Activated CD4-positive, alpha-beta T cell treated with anti-CD3 and anti-CD28 coated beads for 36 hours (primary cell): ENCODE measurements at regions not wholly inside any gene's neighbourhood (a gene's known extent, or its start where the extent isn't known, plus 50 kb on each side); places are given as distances from the start of the nearest gene placed in this dataset.
"Not testable (repeated sequence)": the region's sequence is repeated elsewhere in the genome, so short reads cannot be mapped to it uniquely, and the experiment has no call there.

Source experiments
- ATAC-seq: fragments of 200-7000 bp; cut with Tn5 transposase; one replicate; pipeline ENCODE4 v1.10.0; 2021; ENCODE audit warnings: mild to moderate bottlenecking, moderate library complexity
- CTCF ChIA-PET: fragments of 350-600 bp; sonication (Branson Sonifier 250); formaldehyde crosslinking; loops from one replicate; lab custom pipeline; 2021; ENCODE audit warnings: antibody characterized with exemption; lab: Charles Lee
- POLR2A ChIA-PET: fragments of 350-600 bp; sonication (Branson Sonifier 250); formaldehyde crosslinking; loops from one replicate; lab custom pipeline; 2021; ENCODE audit warnings: antibody characterized with exemption, inconsistent platforms; lab: Charles Lee
- DNase-seq: peaks from one replicate; pipeline ENCODE4 v3.0.0-alpha.2; 2020
- H3K27ac Mint-ChIP-seq: one replicate; pipeline ENCODE4 v1.8.0; 2021; ENCODE audit warnings: mixed read lengths
- H3K27me3 Mint-ChIP-seq: one replicate; pipeline ENCODE4 v1.8.0; 2021; ENCODE audit warnings: mixed read lengths
- H3K36me3 Mint-ChIP-seq: one replicate; pipeline ENCODE4 v1.8.0; 2021; ENCODE audit warnings: low read depth, mixed read lengths
- H3K4me1 Mint-ChIP-seq: one replicate; pipeline ENCODE4 v1.8.0; 2021; ENCODE audit warnings: mixed read lengths
- H3K4me3 Mint-ChIP-seq: one replicate; pipeline ENCODE4 v1.8.0; 2021; ENCODE audit warnings: mild to moderate bottlenecking, moderate library complexity, mixed read lengths
- H3K9me3 Mint-ChIP-seq: one replicate; pipeline ENCODE4 v1.8.0; 2021; ENCODE audit warnings: low read depth, mixed read lengths
- intact Hi-C, 2 experiments: fragments of 100-400 bp; cut with DNase I in 1 of 2; cut with micrococcal nuclease in 1 of 2; formaldehyde crosslinking; loops; one replicate each; pipeline versions ENCODE4 v1.14.2 to v1.15.1; 2022 to 2024; cut with DNase I, micrococcal nuclease

DNA sequence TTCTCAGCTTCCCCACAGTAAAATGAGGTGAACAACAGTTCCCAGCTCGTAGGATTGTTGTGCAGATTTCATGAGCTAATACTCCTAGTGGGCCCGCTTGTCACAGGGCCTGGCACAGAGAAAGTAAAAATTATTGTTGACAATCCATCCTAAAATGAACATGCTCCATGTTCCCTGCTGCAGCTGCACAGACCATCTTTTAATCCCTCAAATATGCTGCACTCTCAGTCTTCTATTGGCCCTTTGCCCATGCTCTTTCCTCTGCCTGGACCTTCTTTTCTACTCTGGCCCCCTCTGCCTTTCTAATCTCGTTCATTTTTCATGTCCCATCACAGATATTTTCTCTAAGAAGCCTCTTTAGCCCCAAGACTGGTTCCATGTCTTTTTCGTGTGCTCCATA lies 117.7 kb upstream of the NR3C1 start:
- H3K27ac Mint-ChIP-seq: no peak overlapping the region
- CTCF ChIA-PET: interaction anchor here (0.7 to 1.7 kb wide), 2 partner anchors 10 to 765 kb away, joined by 3 to 6 read pairs; no protein-coding TSS in a partner anchor
- intact Hi-C loops: no loop called here

DNA sequence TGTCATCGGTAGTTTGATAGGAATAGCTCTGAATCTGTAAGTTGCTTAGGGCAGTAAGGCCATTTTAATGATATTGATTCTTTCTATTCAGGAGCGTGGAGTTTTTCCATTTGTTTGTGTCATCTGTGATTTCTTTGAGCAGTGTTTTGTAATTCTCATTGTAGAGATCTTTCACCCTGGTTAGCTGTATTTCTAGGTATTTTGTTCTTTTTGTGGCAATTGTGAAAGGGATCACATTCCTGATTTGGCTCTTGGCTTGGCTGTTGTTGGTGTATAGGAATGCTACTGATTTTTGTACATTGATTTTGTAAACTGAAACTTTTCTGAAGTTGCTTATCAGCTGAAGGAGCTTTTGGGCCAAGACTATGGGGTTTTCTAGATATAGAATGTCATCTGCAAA lies 115.7 kb upstream of the NR3C1 start:
- H3K27me3 Mint-ChIP-seq, H3K4me3 Mint-ChIP-seq, CTCF ChIA-PET, POLR2A ChIA-PET, H3K4me1 Mint-ChIP-seq, H3K36me3 Mint-ChIP-seq, intact Hi-C loops, H3K27ac Mint-ChIP-seq, H3K9me3 Mint-ChIP-seq, DNase-seq, ATAC-seq: not testable (repeated sequence)

More for the DNA sequence above, 117.7 kb upstream of the NR3C1 start:
- no peaks in the 10 kb centered on the region for H3K27me3 Mint-ChIP-seq
- ATAC-seq (no peak), DNase-seq (no peak)
- H3K9me3 Mint-ChIP-seq: no peaks in the 10 kb centered on the region
- no peaks in the 10 kb centered on the region for H3K4me1 Mint-ChIP-seq
- POLR2A ChIA-PET: no interaction called here
- no peak overlapping the region for H3K4me3 Mint-ChIP-seq
- H3K36me3 Mint-ChIP-seq: no peaks in the 10 kb centered on the region

GRCh38 chr5:143517824-143518223 lies 114.3 kb upstream of the NR3C1 start:
- H3K4me3 Mint-ChIP-seq, CTCF ChIA-PET, DNase-seq, H3K36me3 Mint-ChIP-seq, POLR2A ChIA-PET, H3K27me3 Mint-ChIP-seq, H3K9me3 Mint-ChIP-seq, H3K27ac Mint-ChIP-seq, intact Hi-C loops, H3K4me1 Mint-ChIP-seq, ATAC-seq: not testable (repeated sequence)

GRCh38 chr5:143516249-143516648 lies 112.8 kb upstream of the NR3C1 start:
- no peak overlapping the region for H3K27ac Mint-ChIP-seq
- no peaks in the 10 kb centered on the region for H3K36me3 Mint-ChIP-seq
- POLR2A ChIA-PET: no interaction called here
- H3K4me3 Mint-ChIP-seq: no peak overlapping the region
- ATAC-seq (no peak), DNase-seq (no peak)
- intact Hi-C loops: no loop called here
- H3K27me3 Mint-ChIP-seq: no peaks in the 10 kb centered on the region
- CTCF ChIA-PET: no interaction called here
- peaks cover 2% of the 10 kb centered on the region for H3K9me3 Mint-ChIP-seq
- H3K4me1 Mint-ChIP-seq: peaks cover 4% of the 10 kb centered on the region

DNA sequence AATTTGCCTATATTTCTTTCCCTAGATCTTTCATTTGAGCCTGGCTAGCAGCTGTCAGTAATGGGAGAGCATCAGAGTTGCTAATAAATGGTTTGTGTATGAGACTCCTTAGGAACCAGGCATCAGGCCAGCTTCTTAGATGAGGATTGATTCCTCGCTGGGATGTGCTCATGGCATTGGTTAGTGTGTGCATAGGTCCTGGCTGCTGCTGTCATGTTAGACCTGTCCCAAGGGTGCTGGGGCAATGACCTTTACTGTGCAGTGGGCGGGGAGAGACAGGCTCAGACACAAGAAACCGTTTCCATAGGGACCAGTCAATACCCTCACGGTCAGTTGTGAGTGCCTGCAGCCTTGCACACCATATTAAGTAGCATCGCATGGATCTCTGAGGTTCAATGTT lies 112.3 kb upstream of the NR3C1 start:
- H3K9me3 Mint-ChIP-seq: peaks cover 2% of the 10 kb centered on the region
- POLR2A ChIA-PET: no interaction called here
- intact Hi-C loops: no loop called here

DNA sequence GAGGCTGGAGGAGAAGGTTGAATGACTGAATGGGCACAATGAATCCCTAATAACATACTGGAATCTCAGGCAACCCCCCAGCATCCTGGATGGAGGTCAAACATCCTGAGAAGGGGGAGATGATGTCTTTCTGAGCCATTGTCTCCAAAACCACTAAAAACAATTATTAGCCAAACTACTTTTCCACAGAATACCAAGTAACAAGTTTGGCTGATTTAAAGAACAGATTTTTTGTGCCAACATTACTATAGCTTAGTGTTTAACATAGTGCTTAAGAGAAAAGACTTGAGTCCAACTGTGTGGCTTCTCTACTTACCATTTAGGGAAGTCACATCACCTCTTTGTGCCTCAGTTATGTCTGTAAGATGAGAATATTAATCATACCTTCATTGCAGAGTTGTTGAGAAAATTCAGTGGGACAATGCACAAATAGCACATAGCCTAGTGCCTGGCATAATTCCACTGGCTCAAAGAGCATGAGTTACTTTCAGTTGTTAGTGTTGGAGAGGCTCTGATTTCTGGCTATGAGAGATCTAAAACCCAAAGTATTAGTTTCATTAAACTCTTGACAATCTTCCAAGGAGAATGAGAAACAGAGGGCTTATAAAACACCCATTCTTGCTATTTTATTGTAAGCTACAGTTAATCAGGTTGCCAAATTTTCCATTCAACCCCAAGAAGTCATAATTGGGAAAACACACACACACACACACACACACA lies 111.3 kb upstream of the NR3C1 start:
- DNase-seq: no peak
- Mint-ChIP-seq H3K27ac (no peak overlapping the region), H3K27me3 (no peaks in the 10 kb centered on the region), H3K4me3 (no peak overlapping the region), H3K36me3 (no peaks in the 10 kb centered on the region), H3K9me3 (peaks cover 2% of the 10 kb centered on the region), H3K4me1 (peaks cover 4% of the 10 kb centered on the region)
- POLR2A ChIA-PET: no interaction called here
- CTCF ChIA-PET: no interaction called here
- intact Hi-C loops: no loop called here
- ATAC-seq: no peak

More for the DNA sequence above, 112.3 kb upstream of the NR3C1 start:
- Mint-ChIP-seq H3K27me3 (no peaks in the 10 kb centered on the region), H3K4me3 (no peak overlapping the region), H3K36me3 (no peaks in the 10 kb centered on the region), H3K27ac (no peak overlapping the region), H3K4me1 (peaks cover 4% of the 10 kb centered on the region)
- no peak for DNase-seq
- CTCF ChIA-PET: no interaction called here
- ATAC-seq: no peak

DNA sequence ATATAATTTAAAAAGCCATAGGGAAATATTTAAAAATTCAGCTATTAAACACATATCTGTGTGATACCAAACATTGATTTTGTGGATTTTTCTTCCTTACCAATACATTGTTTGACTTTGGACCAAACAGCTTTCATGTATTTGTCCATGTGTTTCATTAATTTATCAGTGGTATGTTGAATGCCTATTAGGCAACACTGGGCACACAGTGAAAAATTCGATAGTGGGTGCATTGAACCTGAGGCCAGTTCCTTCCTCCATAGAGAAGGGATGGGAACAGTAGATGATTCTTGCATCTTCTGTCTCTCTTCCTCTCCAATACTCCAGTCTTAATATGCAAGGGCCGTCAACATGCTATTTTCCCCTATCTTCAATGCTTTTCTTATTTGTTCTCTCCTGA lies 110.2 kb upstream of the NR3C1 start:
- Mint-ChIP-seq H3K27me3 (no peaks in the 10 kb centered on the region), H3K27ac (no peak overlapping the region), H3K9me3 (peaks cover 2% of the 10 kb centered on the region), H3K4me3 (no peak overlapping the region), H3K4me1 (peaks cover 4% of the 10 kb centered on the region), H3K36me3 (no peaks in the 10 kb centered on the region)
- POLR2A ChIA-PET: no interaction called here
- CTCF ChIA-PET: no interaction called here
- intact Hi-C loops: no loop called here
- no peak for DNase-seq
- no peak for ATAC-seq

GRCh38 chr5:143511736-143512135 lies 108.2 kb upstream of the NR3C1 start:
- Mint-ChIP-seq H3K36me3 (no peaks in the 10 kb centered on the region), H3K4me1 (peaks cover 4% of the 10 kb centered on the region), H3K9me3 (peaks cover 2% of the 10 kb centered on the region), H3K27ac (no peak overlapping the region), H3K4me3 (no peak overlapping the region), H3K27me3 (no peaks in the 10 kb centered on the region)
- no peak for DNase-seq
- CTCF ChIA-PET: interaction anchor here (1.0 to 1.2 kb wide), 2 partner anchors 10 to 107 kb away, joined by 5 to 6 read pairs; no protein-coding TSS in a partner anchor
- POLR2A ChIA-PET: no interaction called here
- intact Hi-C loops: no loop called here
- no peak for ATAC-seq

DNA sequence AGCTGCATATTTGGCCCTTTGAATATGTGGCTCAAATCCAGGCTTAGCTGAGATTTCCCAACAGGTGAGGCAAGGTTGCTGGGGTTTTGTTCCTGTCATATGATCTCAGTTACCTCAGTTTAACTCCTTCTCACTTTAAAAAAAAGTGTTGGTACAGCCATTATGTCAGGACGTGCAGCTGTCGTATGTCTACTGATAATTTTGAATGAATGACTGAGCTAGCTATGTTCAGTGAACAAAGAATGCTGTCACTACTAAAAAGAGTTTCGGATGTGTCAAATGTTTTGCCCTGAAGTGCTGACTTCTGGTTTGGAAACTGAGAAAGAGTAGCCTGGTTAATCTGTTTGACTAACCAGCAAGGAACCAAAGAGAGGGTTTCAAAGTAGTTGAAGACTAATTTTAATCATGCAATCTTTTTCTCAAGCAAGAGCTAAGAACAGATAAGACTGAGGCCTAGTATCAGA lies 106.3 kb upstream of the NR3C1 start:
- ATAC-seq: peak; percentile 53
- POLR2A ChIA-PET: interaction anchor here (0.6 kb wide), 1 partner anchor 259 kb away, joined by 3 read pairs; no protein-coding TSS in a partner anchor
- no peak for DNase-seq
- H3K36me3 Mint-ChIP-seq: no peaks in the 10 kb centered on the region
- peaks cover 2% of the 10 kb centered on the region for H3K9me3 Mint-ChIP-seq
- peaks cover 4% of the 10 kb centered on the region for H3K4me1 Mint-ChIP-seq
- intact Hi-C loops: no loop called here
- no peak overlapping the region for H3K4me3 Mint-ChIP-seq
- no peaks in the 10 kb centered on the region for H3K27me3 Mint-ChIP-seq
- no peak overlapping the region for H3K27ac Mint-ChIP-seq
- CTCF ChIA-PET: interaction anchor here (0.7 kb wide), 1 partner anchor 261 kb away, joined by 3 read pairs; no protein-coding TSS in a partner anchor

GRCh38 chr5:143506836-143507552 lies 103.5 kb upstream of the NR3C1 start:
- CTCF ChIA-PET: interaction anchor here (0.6 to 0.7 kb wide), 2 partner anchors 18 to 510 kb away, joined by 3 read pairs; no protein-coding TSS in a partner anchor
- ATAC-seq (no peak), DNase-seq (no peak)
- intact Hi-C loops: no loop called here
- Mint-ChIP-seq H3K27me3 (no peaks in the 10 kb centered on the region), H3K27ac (no peak overlapping the region), H3K4me1 (no peaks in the 10 kb centered on the region), H3K9me3 (no peaks in the 10 kb centered on the region), H3K36me3 (no peaks in the 10 kb centered on the region), H3K4me3 (no peak overlapping the region)
- POLR2A ChIA-PET: no interaction called here

GRCh38 chr5:143505934-143506333 lies 102.4 kb upstream of the NR3C1 start:
- ChIA-PET CTCF (interaction anchor here (0.7 kb wide), 1 partner anchor 49 kb away, joined by 3 read pairs; no protein-coding TSS in a partner anchor), POLR2A (no interaction called here)
- Mint-ChIP-seq H3K9me3 (no peaks in the 10 kb centered on the region), H3K27ac (no peak overlapping the region), H3K36me3 (no peaks in the 10 kb centered on the region), H3K27me3 (no peaks in the 10 kb centered on the region), H3K4me3 (no peak overlapping the region), H3K4me1 (no peaks in the 10 kb centered on the region)
- DNase-seq: no peak
- no peak for ATAC-seq
- intact Hi-C loops: no loop called here
